ENCODE measurements at regions not wholly inside any gene's neighbourhood (a gene's known extent, or its start where the extent isn't known, plus 50 kb on each side); places are given as distances from the start of the nearest gene placed in this dataset.

DNA sequence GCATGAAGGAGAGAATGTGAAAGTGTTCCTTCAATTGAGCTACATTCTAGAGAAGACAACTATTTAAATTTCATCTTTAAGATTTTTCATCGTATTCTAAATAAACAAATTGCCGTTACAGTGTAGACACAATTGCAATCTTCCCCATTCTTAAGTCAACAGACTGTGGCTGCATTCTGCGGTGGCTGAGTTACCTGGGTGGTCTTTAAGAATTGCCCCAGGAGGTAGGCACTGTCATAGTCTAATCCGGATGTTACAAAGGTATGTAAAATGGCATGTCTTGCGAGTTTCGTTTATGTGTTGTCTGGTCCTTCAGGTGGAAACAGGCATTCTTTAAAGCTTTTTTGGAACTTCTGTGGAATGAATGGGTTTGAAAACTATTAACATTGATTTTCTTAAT lies 586.1 kb upstream of the PITX2 start:
- H3K27ac ChIP-seq (ENCODE audit: low read depth, low read length) = no peak overlapping the region

DNA sequence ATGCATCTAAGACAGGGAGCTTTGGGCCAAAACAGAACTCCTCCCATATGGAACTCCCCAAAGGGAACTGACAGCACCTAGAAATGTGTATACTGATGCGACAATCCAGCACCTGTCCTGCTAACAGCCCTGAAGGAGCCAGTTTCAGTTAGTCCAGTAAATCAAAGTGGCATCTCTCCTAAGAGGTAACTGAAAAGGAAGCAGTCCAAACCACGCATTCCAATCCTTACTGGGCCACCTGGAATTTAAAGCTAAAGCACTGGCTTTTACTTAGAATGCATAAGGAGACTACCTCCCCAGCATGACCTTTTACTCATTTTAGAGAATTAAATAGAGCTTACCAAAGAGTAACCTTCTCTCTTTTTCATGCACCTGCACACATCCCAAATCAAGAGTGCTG lies 586.8 kb upstream of the PITX2 start:
- Histone ChIP-seq H3K27me3 (ENCODE audit: control insufficient read depth, insufficient read depth, low read length) (no peaks in the 10 kb centered on the region), H3K9me3 (ENCODE audit: control insufficient read depth, insufficient read depth, low read depth, low read length) (no peaks in the 10 kb centered on the region), H3K4me1 (ENCODE audit: control insufficient read depth, insufficient read depth, low read length) (peaks cover 12% of the 10 kb centered on the region), H3K9ac (ENCODE audit: low read length) (no peak overlapping the region), H3K4me3 (ENCODE audit: low read depth, low read length) (no peak overlapping the region), H3K36me3 (ENCODE audit: control insufficient read depth, insufficient read depth, low read length) (no peaks in the 10 kb centered on the region), H3K27ac (ENCODE audit: low read depth, low read length) (peak overlapping the region; percentile 34; the same call in 1 of the 2 replicates)

More for the DNA sequence above, 586.1 kb upstream of the PITX2 start:
- Histone ChIP-seq H3K9ac (ENCODE audit: low read length) (no peak overlapping the region), H3K4me3 (ENCODE audit: low read depth, low read length) (no peak overlapping the region), H3K4me1 (ENCODE audit: control insufficient read depth, insufficient read depth, low read length) (peaks cover 12% of the 10 kb centered on the region), H3K27me3 (ENCODE audit: control insufficient read depth, insufficient read depth, low read length) (no peaks in the 10 kb centered on the region), H3K9me3 (ENCODE audit: control insufficient read depth, insufficient read depth, low read depth, low read length) (no peaks in the 10 kb centered on the region), H3K36me3 (ENCODE audit: control insufficient read depth, insufficient read depth, low read length) (no peaks in the 10 kb centered on the region)

DNA sequence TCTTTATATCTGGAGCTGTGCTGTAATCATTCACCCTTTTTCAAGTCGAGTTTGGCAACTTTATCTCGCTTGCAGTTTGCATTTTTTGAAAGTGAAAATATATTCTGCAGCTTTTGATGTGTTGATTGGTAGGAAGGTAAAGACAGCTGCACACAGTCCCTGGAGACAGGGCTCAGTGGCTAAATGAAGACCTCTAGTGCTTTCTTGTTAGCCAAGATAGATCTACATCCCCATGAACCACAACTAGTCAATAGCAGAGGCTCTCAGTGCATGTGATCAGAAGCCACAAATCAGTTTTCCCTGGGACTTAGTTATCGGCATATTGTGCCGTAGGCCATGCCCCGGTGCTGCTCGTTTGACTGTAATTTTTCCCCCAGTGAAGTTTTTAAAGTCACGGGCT lies 587.7 kb upstream of the PITX2 start:
- H3K9ac ChIP-seq (ENCODE audit: low read length) = no peak overlapping the region
- no peak overlapping the region for H3K4me3 ChIP-seq (ENCODE audit: low read depth, low read length)
- no peaks in the 10 kb centered on the region for H3K27me3 ChIP-seq (ENCODE audit: control insufficient read depth, insufficient read depth, low read length)
- H3K4me1 ChIP-seq (ENCODE audit: control insufficient read depth, insufficient read depth, low read length) = peaks cover 12% of the 10 kb centered on the region
- no peak overlapping the region for H3K27ac ChIP-seq (ENCODE audit: low read depth, low read length)
- no peaks in the 10 kb centered on the region for H3K36me3 ChIP-seq (ENCODE audit: control insufficient read depth, insufficient read depth, low read length)
- no peaks in the 10 kb centered on the region for H3K9me3 ChIP-seq (ENCODE audit: control insufficient read depth, insufficient read depth, low read depth, low read length)

DNA sequence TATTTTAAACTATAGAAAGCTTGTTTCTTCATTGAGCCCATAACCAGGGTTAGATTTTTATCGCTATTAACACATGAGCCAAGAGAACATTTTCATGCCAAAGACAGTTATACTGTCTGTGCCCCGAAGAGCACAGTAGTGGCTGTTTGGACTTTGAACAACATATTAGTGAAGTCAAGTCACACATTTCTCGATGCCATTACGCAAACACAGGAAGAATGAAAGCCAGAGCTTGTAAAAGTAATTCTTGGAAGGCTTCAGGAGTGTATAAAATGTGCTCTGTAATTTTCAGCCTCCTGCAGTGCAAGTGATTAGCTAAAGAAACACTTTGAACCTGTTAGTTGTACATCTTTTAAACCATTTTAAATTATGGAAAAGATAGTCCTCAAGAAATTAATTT lies 590.7 kb upstream of the PITX2 start:
- H3K27ac ChIP-seq (ENCODE audit: low read depth, low read length) = no peak overlapping the region
- H3K9ac ChIP-seq (ENCODE audit: low read length) = no peak overlapping the region
- H3K27me3 ChIP-seq (ENCODE audit: control insufficient read depth, insufficient read depth, low read length) = no peaks in the 10 kb centered on the region
- H3K36me3 ChIP-seq (ENCODE audit: control insufficient read depth, insufficient read depth, low read length) = no peaks in the 10 kb centered on the region
- H3K4me3 ChIP-seq (ENCODE audit: low read depth, low read length) = no peak overlapping the region
- no peaks in the 10 kb centered on the region for H3K9me3 ChIP-seq (ENCODE audit: control insufficient read depth, insufficient read depth, low read depth, low read length)
- peaks cover 7% of the 10 kb centered on the region for H3K4me1 ChIP-seq (ENCODE audit: control insufficient read depth, insufficient read depth, low read length)

DNA sequence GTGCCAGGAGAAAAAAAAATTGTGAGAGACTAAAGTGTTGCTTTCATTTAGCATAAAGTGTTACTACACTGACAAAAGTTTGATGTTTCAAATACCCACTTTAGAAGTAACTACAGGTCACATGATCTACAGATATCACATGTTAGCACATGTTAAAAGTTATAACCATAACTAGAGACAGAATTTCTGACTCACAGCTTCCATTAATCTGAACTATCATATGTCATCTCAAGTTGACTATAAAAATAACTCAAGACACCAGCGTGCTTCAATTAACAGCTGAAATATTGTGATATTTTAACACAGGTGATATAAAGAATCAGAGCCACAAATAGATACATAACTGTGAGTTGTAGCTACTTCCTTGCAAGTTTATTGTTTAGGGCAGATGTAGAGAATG lies 591.5 kb upstream of the PITX2 start:
- H3K4me1 ChIP-seq (ENCODE audit: control insufficient read depth, insufficient read depth, low read length) = peaks cover 10% of the 10 kb centered on the region
- H3K9me3 ChIP-seq (ENCODE audit: control insufficient read depth, insufficient read depth, low read depth, low read length) = no peaks in the 10 kb centered on the region
- no peaks in the 10 kb centered on the region for H3K27me3 ChIP-seq (ENCODE audit: control insufficient read depth, insufficient read depth, low read length)
- no peak overlapping the region for H3K27ac ChIP-seq (ENCODE audit: low read depth, low read length)
- no peaks in the 10 kb centered on the region for H3K36me3 ChIP-seq (ENCODE audit: control insufficient read depth, insufficient read depth, low read length)
- H3K4me3 ChIP-seq (ENCODE audit: low read depth, low read length) = no peak overlapping the region
- no peak overlapping the region for H3K9ac ChIP-seq (ENCODE audit: low read length)

DNA sequence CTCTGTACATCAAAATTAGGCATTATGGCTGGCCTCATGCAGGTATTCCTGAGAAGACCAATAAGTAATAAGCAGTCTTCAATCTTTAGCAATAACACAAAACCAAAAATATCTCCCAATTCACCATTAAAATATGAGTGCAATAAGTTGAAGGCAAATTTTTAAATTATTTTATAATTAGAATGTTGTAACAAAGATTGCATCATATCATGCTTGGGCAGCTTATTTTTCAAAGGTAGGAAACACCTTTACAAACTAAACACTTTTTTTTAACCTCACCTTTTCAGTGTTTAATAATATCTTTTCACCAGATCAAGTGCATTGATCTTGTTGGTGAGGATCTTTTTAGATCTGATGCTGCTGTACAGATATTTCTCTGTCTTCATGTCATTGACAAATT lies 592.9 kb upstream of the PITX2 start:
- Histone ChIP-seq H3K36me3 (ENCODE audit: control insufficient read depth, insufficient read depth, low read length) (no peaks in the 10 kb centered on the region), H3K27me3 (ENCODE audit: control insufficient read depth, insufficient read depth, low read length) (no peaks in the 10 kb centered on the region), H3K9me3 (ENCODE audit: control insufficient read depth, insufficient read depth, low read depth, low read length) (no peaks in the 10 kb centered on the region), H3K9ac (ENCODE audit: low read length) (no peak overlapping the region), H3K27ac (ENCODE audit: low read depth, low read length) (no peak overlapping the region), H3K4me3 (ENCODE audit: low read depth, low read length) (no peak overlapping the region), H3K4me1 (ENCODE audit: control insufficient read depth, insufficient read depth, low read length) (peaks cover 4% of the 10 kb centered on the region; the same call in 1 of the 2 replicates)

DNA sequence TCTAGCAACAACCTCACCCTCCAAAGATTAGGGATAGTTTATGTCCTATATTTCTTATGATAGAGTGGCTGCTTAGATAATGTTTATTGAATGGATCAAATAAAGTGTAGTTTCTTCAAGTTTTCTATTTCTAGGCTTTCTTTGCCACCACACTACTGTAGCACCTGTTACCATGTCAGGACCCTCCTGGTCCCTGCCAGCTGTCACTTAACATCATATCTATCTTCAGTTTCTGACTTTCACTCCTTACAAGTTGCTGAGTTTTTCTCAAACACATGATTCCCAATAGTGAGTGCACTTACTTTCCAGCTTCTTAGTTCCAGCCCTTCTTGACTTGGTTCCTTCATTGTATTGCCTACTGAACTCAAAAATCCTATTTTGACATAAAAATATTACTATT lies 593.9 kb upstream of the PITX2 start:
- H3K9ac ChIP-seq (ENCODE audit: low read length) = no peak overlapping the region
- H3K36me3 ChIP-seq (ENCODE audit: control insufficient read depth, insufficient read depth, low read length) = no peaks in the 10 kb centered on the region
- H3K4me1 ChIP-seq (ENCODE audit: control insufficient read depth, insufficient read depth, low read length) = peaks cover 4% of the 10 kb centered on the region; the same call in 1 of the 2 replicates
- no peak overlapping the region for H3K27ac ChIP-seq (ENCODE audit: low read depth, low read length)
- no peaks in the 10 kb centered on the region for H3K27me3 ChIP-seq (ENCODE audit: control insufficient read depth, insufficient read depth, low read length)
- H3K4me3 ChIP-seq (ENCODE audit: low read depth, low read length) = no peak overlapping the region
- H3K9me3 ChIP-seq (ENCODE audit: control insufficient read depth, insufficient read depth, low read depth, low read length) = no peaks in the 10 kb centered on the region

DNA sequence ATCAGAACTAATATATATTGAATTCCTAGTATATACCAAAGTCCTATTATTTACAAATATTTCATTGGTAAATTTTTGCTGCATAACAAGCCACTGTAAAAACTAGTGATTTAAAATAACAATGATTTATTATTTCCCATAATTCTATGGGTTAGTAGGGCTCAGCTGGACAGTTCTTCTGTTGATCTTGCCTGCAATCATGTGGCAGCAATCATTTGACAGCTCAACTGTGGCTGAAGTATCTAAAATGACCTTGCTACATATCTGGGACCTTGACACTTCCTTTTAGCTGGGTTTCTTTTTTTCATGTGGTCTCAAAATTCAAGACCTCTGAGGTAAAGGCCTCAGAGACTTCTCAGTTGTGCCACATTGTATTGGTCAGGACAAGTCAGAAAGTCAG lies 598.5 kb upstream of the PITX2 start:
- peaks cover 8% of the 10 kb centered on the region; the same call in 1 of the 2 replicates for H3K4me1 ChIP-seq (ENCODE audit: control insufficient read depth, insufficient read depth, low read length)
- H3K9ac ChIP-seq (ENCODE audit: low read length) = no peak overlapping the region

DNA sequence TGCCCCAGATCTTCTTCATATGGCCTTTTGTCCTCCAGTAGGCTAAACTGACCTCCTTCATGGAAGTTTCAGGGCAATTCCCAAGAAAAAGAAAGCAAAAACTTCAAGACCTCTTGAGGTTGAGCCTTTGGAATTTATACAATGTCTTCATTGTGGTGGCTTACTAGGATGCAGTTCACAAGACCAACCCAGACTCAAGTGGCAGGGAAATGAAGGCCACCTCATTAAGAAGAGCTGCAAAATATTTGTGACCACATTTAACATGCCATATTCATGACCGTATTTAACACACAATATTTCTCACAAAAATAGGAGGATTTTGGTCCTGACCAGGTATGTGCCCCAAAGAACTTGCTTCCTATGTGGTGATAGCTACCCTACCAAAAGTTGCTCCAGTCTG lies 605.5 kb upstream of the PITX2 start:
- H3K27ac ChIP-seq (ENCODE audit: low read depth, low read length) = no peak overlapping the region
- H3K4me3 ChIP-seq (ENCODE audit: low read depth, low read length) = no peak overlapping the region
- H3K9ac ChIP-seq (ENCODE audit: low read length) = no peak overlapping the region
- peaks cover 6% of the 10 kb centered on the region; the same call in 1 of the 2 replicates for H3K4me1 ChIP-seq (ENCODE audit: control insufficient read depth, insufficient read depth, low read length)
- H3K36me3 ChIP-seq (ENCODE audit: control insufficient read depth, insufficient read depth, low read length) = no peaks in the 10 kb centered on the region
- no peaks in the 10 kb centered on the region for H3K9me3 ChIP-seq (ENCODE audit: control insufficient read depth, insufficient read depth, low read depth, low read length)
- no peaks in the 10 kb centered on the region for H3K27me3 ChIP-seq (ENCODE audit: control insufficient read depth, insufficient read depth, low read length)

More for the DNA sequence above, 598.5 kb upstream of the PITX2 start:
- no peaks in the 10 kb centered on the region for H3K27me3 ChIP-seq (ENCODE audit: control insufficient read depth, insufficient read depth, low read length)
- no peaks in the 10 kb centered on the region for H3K36me3 ChIP-seq (ENCODE audit: control insufficient read depth, insufficient read depth, low read length)
- H3K4me3 ChIP-seq (ENCODE audit: low read depth, low read length) = no peak overlapping the region
- H3K9me3 ChIP-seq (ENCODE audit: control insufficient read depth, insufficient read depth, low read depth, low read length) = no peaks in the 10 kb centered on the region
- H3K27ac ChIP-seq (ENCODE audit: low read depth, low read length) = no peak overlapping the region

DNA sequence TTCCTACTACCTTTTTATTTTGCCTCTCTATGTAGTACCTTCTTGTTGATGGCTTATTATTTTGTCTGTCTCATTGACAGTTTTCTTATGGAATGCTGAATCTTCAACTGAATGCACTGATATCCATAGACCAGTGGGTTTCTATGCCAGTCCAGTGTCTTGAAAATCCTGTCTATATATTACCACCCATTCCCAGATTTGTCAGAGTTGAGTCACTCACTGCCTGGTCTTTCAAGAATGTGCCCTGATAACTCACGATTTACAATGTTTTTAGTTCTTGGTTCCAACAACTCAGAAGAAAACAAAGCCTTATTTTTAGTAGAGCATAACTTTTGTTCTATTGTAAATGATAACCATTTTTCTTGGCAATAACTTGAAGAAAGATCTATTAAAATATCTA lies 606.0 kb upstream of the PITX2 start:
- Histone ChIP-seq H3K9me3 (ENCODE audit: control insufficient read depth, insufficient read depth, low read depth, low read length) (no peaks in the 10 kb centered on the region), H3K27ac (ENCODE audit: low read depth, low read length) (no peak overlapping the region), H3K4me3 (ENCODE audit: low read depth, low read length) (no peak overlapping the region)

DNA sequence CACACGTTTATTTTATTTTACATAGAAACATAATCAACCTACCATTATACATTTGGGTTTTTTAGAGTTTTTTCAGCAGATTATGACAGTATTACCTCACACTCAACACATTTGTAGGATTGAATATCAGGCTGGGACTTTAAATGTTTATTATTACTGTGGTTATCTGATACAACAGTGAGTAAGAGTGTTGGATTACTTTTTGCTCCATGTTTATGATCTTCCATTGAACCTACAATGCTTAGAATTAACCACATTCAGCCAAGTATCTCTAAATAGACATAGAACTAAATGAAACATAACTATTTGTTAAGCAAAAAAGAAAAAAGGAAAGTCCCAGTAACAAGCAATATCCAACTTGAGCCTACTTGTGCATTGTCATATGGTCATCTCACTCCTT lies 607.4 kb upstream of the PITX2 start:
- H3K27ac ChIP-seq (ENCODE audit: low read depth, low read length) = no peak overlapping the region
- no peaks in the 10 kb centered on the region for H3K9me3 ChIP-seq (ENCODE audit: control insufficient read depth, insufficient read depth, low read depth, low read length)
- no peak overlapping the region for H3K4me3 ChIP-seq (ENCODE audit: low read depth, low read length)
- no peaks in the 10 kb centered on the region for H3K27me3 ChIP-seq (ENCODE audit: control insufficient read depth, insufficient read depth, low read length)
- H3K9ac ChIP-seq (ENCODE audit: low read length) = no peak overlapping the region
- no peaks in the 10 kb centered on the region for H3K36me3 ChIP-seq (ENCODE audit: control insufficient read depth, insufficient read depth, low read length)
- H3K4me1 ChIP-seq (ENCODE audit: control insufficient read depth, insufficient read depth, low read length) = peaks cover 3% of the 10 kb centered on the region; the same call in 1 of the 2 replicates

More for the DNA sequence above, 606.0 kb upstream of the PITX2 start:
- H3K36me3 ChIP-seq (ENCODE audit: control insufficient read depth, insufficient read depth, low read length) = no peaks in the 10 kb centered on the region
- H3K27me3 ChIP-seq (ENCODE audit: control insufficient read depth, insufficient read depth, low read length) = no peaks in the 10 kb centered on the region
- peaks cover 6% of the 10 kb centered on the region; the same call in 1 of the 2 replicates for H3K4me1 ChIP-seq (ENCODE audit: control insufficient read depth, insufficient read depth, low read length)
- no peak overlapping the region for H3K9ac ChIP-seq (ENCODE audit: low read length)

DNA sequence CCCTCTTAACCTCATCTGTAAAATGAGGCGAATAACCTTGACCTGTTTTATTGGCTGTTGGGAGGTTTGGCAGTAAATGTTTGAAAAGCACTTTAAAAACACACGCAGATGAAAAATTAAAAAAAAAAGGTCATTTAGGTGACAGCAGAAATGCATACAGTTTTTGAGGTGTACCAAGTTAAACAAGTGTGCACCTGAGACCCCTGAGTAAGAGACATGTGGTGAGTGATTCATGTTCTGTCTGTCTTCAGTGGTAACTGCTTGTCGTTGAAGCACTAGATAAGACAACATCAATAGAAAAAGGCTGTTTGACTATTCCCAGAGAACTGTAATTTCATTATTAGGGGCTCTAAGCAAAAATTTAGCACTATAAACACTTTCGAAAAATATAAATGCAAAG lies 608.4 kb upstream of the PITX2 start:
- H3K27me3 ChIP-seq (ENCODE audit: control insufficient read depth, insufficient read depth, low read length) = no peaks in the 10 kb centered on the region
- no peak overlapping the region for H3K4me3 ChIP-seq (ENCODE audit: low read depth, low read length)
- H3K36me3 ChIP-seq (ENCODE audit: control insufficient read depth, insufficient read depth, low read length) = no peaks in the 10 kb centered on the region
- peaks cover 3% of the 10 kb centered on the region; the same call in 1 of the 2 replicates for H3K4me1 ChIP-seq (ENCODE audit: control insufficient read depth, insufficient read depth, low read length)
- H3K27ac ChIP-seq (ENCODE audit: low read depth, low read length) = no peak overlapping the region
- no peaks in the 10 kb centered on the region for H3K9me3 ChIP-seq (ENCODE audit: control insufficient read depth, insufficient read depth, low read depth, low read length)
- H3K9ac ChIP-seq (ENCODE audit: low read length) = no peak overlapping the region
